ENCODE measurements at regions not wholly inside any gene's neighbourhood (a gene's known extent, or its start where the extent isn't known, plus 50 kb on each side); places are given as distances from the start of the nearest gene placed in this dataset.

GRCh38 chr6:79377888-79378348, 143.4 kb upstream of the HMGN3 start:
- Mint-ChIP-seq H3K36me3 (ENCODE audit: insufficient read depth, unreplicated experiment) (no peaks in the 10 kb centered on the region), H3K27ac (ENCODE audit: unreplicated experiment) (peak overlapping the region; percentile 73), H3K4me1 (ENCODE audit: low read depth, unreplicated experiment) (peaks cover 18% of the 10 kb centered on the region), H3K4me3 (ENCODE audit: unreplicated experiment) (no peak overlapping the region), H3K27me3 (ENCODE audit: insufficient read depth, unreplicated experiment) (no peaks in the 10 kb centered on the region), H3K9me3 (ENCODE audit: unreplicated experiment) (no peaks in the 10 kb centered on the region)
- H3K9me3 ChIP-seq: no peaks in the 10 kb centered on the region
- H3K27me3 ChIP-seq (replicated peaks; ENCODE audit: control insufficient read depth, insufficient read depth, low read length): no peaks in the 10 kb centered on the region
- H3K36me3 ChIP-seq (ENCODE audit: control insufficient read depth, insufficient read depth, low read length): no peaks in the 10 kb centered on the region
- POLR2A ChIA-PET: no interaction called here
- intact Hi-C loops (cut with micrococcal nuclease; ENCODE audit: unreplicated experiment): no loop called here
- no peak for TF ChIP-seq CTCF (IDR thresholded peaks at IDR 0.05; ENCODE audit: insufficient read depth in 1 of 2, low read depth in 1 of 2, low read length in 1 of 2, severe bottlenecking in 1 of 2, unreplicated experiment in 1 of 2)
- BruUV-seq (replicated peaks): no TSS peak
- peaks cover 28% of the 10 kb centered on the region for H3K4me1 ChIP-seq
- H3K4me3 ChIP-seq (ENCODE audit: low read depth, low read length): no peak overlapping the region
- CTCF ChIA-PET: no interaction called here
- no peak for DNase-seq

DNA sequence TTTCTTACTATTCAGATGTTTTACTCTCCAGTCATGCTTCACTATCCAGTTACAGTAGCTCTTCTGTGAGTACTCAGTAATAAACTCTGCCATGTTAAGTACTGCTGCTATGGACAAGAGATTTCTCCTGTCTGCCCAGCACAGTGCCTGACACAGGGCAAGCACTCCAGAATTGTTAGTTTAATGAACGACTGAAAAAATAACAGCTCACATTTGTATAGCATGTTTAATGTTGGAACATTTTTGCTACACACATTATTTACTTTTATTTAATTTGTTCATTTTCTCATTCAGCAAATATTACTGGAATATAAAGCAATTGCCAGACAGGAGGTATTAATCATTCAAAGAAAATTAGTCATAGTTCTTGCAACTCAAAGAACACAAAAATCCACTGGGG, 142.6 kb upstream of the HMGN3 start:
- Histone ChIP-seq H3K4me1 (peaks cover 36% of the 10 kb centered on the region), H3K27me3 (replicated peaks; ENCODE audit: control insufficient read depth, insufficient read depth, low read length) (no peaks in the 10 kb centered on the region), H3K4me3 (ENCODE audit: low read depth, low read length) (no peak overlapping the region), H3K9me3 (no peaks in the 10 kb centered on the region), H3K36me3 (ENCODE audit: control insufficient read depth, insufficient read depth, low read length) (no peaks in the 10 kb centered on the region)
- H3K4me1 Mint-ChIP-seq (ENCODE audit: low read depth, unreplicated experiment): peaks cover 18% of the 10 kb centered on the region
- H3K27me3 Mint-ChIP-seq (ENCODE audit: insufficient read depth, unreplicated experiment): no peaks in the 10 kb centered on the region
- no peak overlapping the region for H3K4me3 Mint-ChIP-seq (ENCODE audit: unreplicated experiment)
- CTCF ChIA-PET: no interaction called here
- no peak for TF ChIP-seq CTCF (IDR thresholded peaks at IDR 0.05; ENCODE audit: insufficient read depth in 1 of 2, low read depth in 1 of 2, low read length in 1 of 2, severe bottlenecking in 1 of 2, unreplicated experiment in 1 of 2)
- intact Hi-C loops (cut with micrococcal nuclease; ENCODE audit: unreplicated experiment): no loop called here
- no peak overlapping the region for H3K27ac Mint-ChIP-seq (ENCODE audit: unreplicated experiment)
- POLR2A ChIA-PET: no interaction called here
- no peaks in the 10 kb centered on the region for H3K36me3 Mint-ChIP-seq (ENCODE audit: insufficient read depth, unreplicated experiment)
- no peaks in the 10 kb centered on the region for H3K9me3 Mint-ChIP-seq (ENCODE audit: unreplicated experiment)
- no peak for DNase-seq
- no TSS peak for BruUV-seq (replicated peaks)

DNA sequence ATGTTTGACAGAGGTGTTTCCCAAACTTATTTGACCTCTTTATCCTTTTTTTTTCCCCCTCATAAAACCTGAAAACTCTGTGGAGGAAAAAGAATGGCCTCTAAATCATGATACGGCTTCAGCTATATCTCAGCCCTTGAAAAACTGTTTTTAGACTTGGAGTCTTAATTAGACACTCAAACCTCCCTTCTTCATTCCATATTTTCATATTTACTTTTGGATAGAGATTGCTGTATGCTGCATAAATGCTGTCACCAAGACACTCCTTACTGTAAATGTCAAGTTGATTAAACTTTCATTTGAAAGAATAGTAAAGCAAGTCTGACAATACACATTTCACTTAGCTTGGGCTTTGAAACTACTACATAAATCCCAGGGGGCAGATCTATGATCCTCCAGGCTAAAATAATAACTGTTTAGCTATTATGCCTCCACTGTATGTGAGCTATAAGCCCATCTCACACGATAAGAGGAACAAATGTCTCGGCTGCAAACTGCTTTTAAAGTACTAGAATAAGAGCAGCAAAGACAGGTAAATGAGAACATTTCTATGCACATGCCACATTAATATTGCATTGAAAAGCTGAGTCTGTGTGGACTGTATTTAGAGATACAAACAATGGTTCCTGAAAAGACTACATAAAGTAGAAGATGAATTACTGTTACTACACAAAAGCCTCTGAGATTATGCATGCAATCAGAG, 141.3 kb upstream of the HMGN3 start:
- Mint-ChIP-seq H3K4me3 (ENCODE audit: unreplicated experiment) (no peak overlapping the region), H3K27ac (ENCODE audit: unreplicated experiment) (no peak overlapping the region), H3K4me1 (ENCODE audit: low read depth, unreplicated experiment) (peaks cover 18% of the 10 kb centered on the region), H3K36me3 (ENCODE audit: insufficient read depth, unreplicated experiment) (no peaks in the 10 kb centered on the region), H3K27me3 (ENCODE audit: insufficient read depth, unreplicated experiment) (no peaks in the 10 kb centered on the region), H3K9me3 (ENCODE audit: unreplicated experiment) (peaks cover 3% of the 10 kb centered on the region)
- Histone ChIP-seq H3K27me3 (replicated peaks; ENCODE audit: control insufficient read depth, insufficient read depth, low read length) (no peaks in the 10 kb centered on the region), H3K4me3 (ENCODE audit: low read depth, low read length) (no peak overlapping the region), H3K4me1 (peaks cover 36% of the 10 kb centered on the region), H3K9me3 (no peaks in the 10 kb centered on the region; the same call in 1 of the 2 replicates), H3K36me3 (ENCODE audit: control insufficient read depth, insufficient read depth, low read length) (no peaks in the 10 kb centered on the region)
- no peak for DNase-seq
- intact Hi-C loops (cut with micrococcal nuclease; ENCODE audit: unreplicated experiment): no loop called here
- no TSS peak for BruUV-seq (replicated peaks)
- TF ChIP-seq CTCF (IDR thresholded peaks at IDR 0.05; ENCODE audit: insufficient read depth in 1 of 2, low read depth in 1 of 2, low read length in 1 of 2, severe bottlenecking in 1 of 2, unreplicated experiment in 1 of 2): no peak
- ChIA-PET POLR2A (no interaction called here), CTCF (no interaction called here)

All from Caco-2 (cell line).